ENCODE measurements at regions not wholly inside any gene's neighbourhood (a gene's known extent, or its start where the extent isn't known, plus 50 kb on each side); places are given as distances from the start of the nearest gene placed in this dataset.

- no peak for TF ChIP-seq CTCF (IDR thresholded peaks at IDR 0.05)
- no peak for TF ChIP-seq POLR2A (IDR thresholded peaks at IDR 0.05)
Measured at GRCh38 chr15:25493823-25494526, 55.2 kb upstream of the UBE3A start.
